ENCODE measurements at regions not wholly inside any gene's neighbourhood (a gene's known extent, or its start where the extent isn't known, plus 50 kb on each side); places are given as distances from the start of the nearest gene placed in this dataset.
"Not testable (repeated sequence)": the region's sequence is repeated elsewhere in the genome, so short reads cannot be mapped to it uniquely, and the experiment has no call there.

- DNase-seq (ENCODE audit: low read depth): not testable (repeated sequence)
Measured at GRCh38 chr3:74131546-74132328, 482.7 kb downstream of the CNTN3 start.

GRCh38 chr3:74129611-74130010, 484.8 kb downstream of the CNTN3 start:
- no peak for DNase-seq (ENCODE audit: low read depth)

- DNase-seq (ENCODE audit: low read depth): no peak
Measured at GRCh38 chr3:74129056-74129455, 485.4 kb downstream of the CNTN3 start.

GRCh38 chr3:74127256-74127655, 487.2 kb downstream of the CNTN3 start:
- DNase-seq (ENCODE audit: low read depth): no peak

GRCh38 chr3:74124782-74125181, 489.7 kb downstream of the CNTN3 start:
- no peak for DNase-seq (ENCODE audit: low read depth)

- DNase-seq (ENCODE audit: low read depth): no peak
Measured at GRCh38 chr3:74122281-74122680, 492.2 kb downstream of the CNTN3 start.

- no peak for DNase-seq (ENCODE audit: low read depth)
Measured at GRCh38 chr3:74121761-74122160, 492.7 kb downstream of the CNTN3 start.

GRCh38 chr3:74119221-74119620, 494.5 kb upstream of the PDZRN3 start:
- DNase-seq (ENCODE audit: low read depth): no peak

GRCh38 chr3:74115906-74116305, 491.2 kb upstream of the PDZRN3 start:
- no peak for DNase-seq (ENCODE audit: low read depth)

- DNase-seq (ENCODE audit: low read depth): peak; percentile 3
Measured at GRCh38 chr3:74107451-74107850, 482.7 kb upstream of the PDZRN3 start.

- DNase-seq (ENCODE audit: low read depth): peak; percentile 34
Measured at GRCh38 chr3:74106925-74107324, 482.2 kb upstream of the PDZRN3 start.

GRCh38 chr3:74091204-74091603, 466.5 kb upstream of the PDZRN3 start:
- no peak for DNase-seq (ENCODE audit: low read depth)

GRCh38 chr3:74089814-74090213, 465.1 kb upstream of the PDZRN3 start:
- no peak for DNase-seq (ENCODE audit: low read depth)

GRCh38 chr3:74080056-74080461, 455.3 kb upstream of the PDZRN3 start:
- no peak for DNase-seq (ENCODE audit: low read depth)

- DNase-seq (ENCODE audit: low read depth): peak; percentile 9
Measured at GRCh38 chr3:74075241-74075640, 450.5 kb upstream of the PDZRN3 start.

GRCh38 chr3:74074700-74075099, 450.0 kb upstream of the PDZRN3 start:
- no peak for DNase-seq (ENCODE audit: low read depth)

GRCh38 chr3:74067296-74067695, 442.6 kb upstream of the PDZRN3 start:
- peak; percentile 17 for DNase-seq (ENCODE audit: low read depth)

- no peak for DNase-seq (ENCODE audit: low read depth)
Measured at GRCh38 chr3:74066456-74066855, 441.7 kb upstream of the PDZRN3 start.

GRCh38 chr3:74059923-74060600, 435.3 kb upstream of the PDZRN3 start:
- DNase-seq (ENCODE audit: low read depth): no peak

- no peak for DNase-seq (ENCODE audit: low read depth)
Measured at GRCh38 chr3:74059301-74059922, 434.7 kb upstream of the PDZRN3 start.

- no peak for DNase-seq (ENCODE audit: low read depth)
Measured at GRCh38 chr3:74057169-74057568, 432.4 kb upstream of the PDZRN3 start.

- DNase-seq (ENCODE audit: low read depth): no peak
Measured at GRCh38 chr3:74055061-74055460, 430.3 kb upstream of the PDZRN3 start.

GRCh38 chr3:74054566-74054965, 429.8 kb upstream of the PDZRN3 start:
- DNase-seq (ENCODE audit: low read depth): no peak

Measured in fibroblast of gingiva (primary cell).